MM.1S (cell line): ENCODE measurements at regions not wholly inside any gene's neighbourhood (a gene's known extent, or its start where the extent isn't known, plus 50 kb on each side); places are given as distances from the start of the nearest gene placed in this dataset.

Source experiments
- DNase-seq: peaks from one replicate; pipeline ENCODE4 v3.0.0-alpha.2; 2015
- H2AFZ ChIP-seq: fragments of 300-600 bp; sonication (generic); 2 replicates; pipeline ENCODE4 v1.6.0; 2016; ENCODE audit warnings: antibody characterized with exemption, low read length
- H3F3A ChIP-seq: fragments of 300-600 bp; sonication (generic); 2 replicates; pipeline ENCODE4 v1.6.1; 2016; ENCODE audit warnings: mild to moderate bottlenecking, antibody characterized with exemption, low read length, moderate library complexity, mixed read lengths; ENCODE audit not compliant: insufficient read depth
- H3K27ac ChIP-seq: fragments of 300-600 bp; sonication (generic); 2 replicates; pipeline ENCODE4 v1.5.1; 2016; ENCODE audit warnings: mild to moderate bottlenecking, low read length
- H3K27me3 ChIP-seq: fragments of 300-600 bp; sonication (generic); replicated peaks from 2 replicates; pipeline ENCODE4 v1.6.0; 2016; ENCODE audit warnings: low read length; ENCODE audit not compliant: insufficient read depth
- H3K36me3 ChIP-seq: fragments of 300-600 bp; sonication (generic); replicated peaks from 2 replicates; pipeline ENCODE4 v1.6.1; 2016; ENCODE audit warnings: mild to moderate bottlenecking, low read length, mixed read lengths; ENCODE audit not compliant: insufficient read depth
- H3K4me1 ChIP-seq: fragments of 300-600 bp; sonication (generic); 2 replicates; pipeline ENCODE4 v1.6.1; 2016; ENCODE audit warnings: low read length, mixed read lengths
- H3K4me2 ChIP-seq: fragments of 300-600 bp; sonication (generic); 2 replicates; pipeline ENCODE4 v1.6.0; 2016; ENCODE audit warnings: low read depth, low read length
- H3K4me3 ChIP-seq: fragments of 300-600 bp; sonication (generic); 2 replicates; pipeline ENCODE4 v1.5.1; 2016; ENCODE audit warnings: low read length, mixed read lengths
- H3K79me2 ChIP-seq: fragments of 300-600 bp; sonication (generic); 2 replicates; pipeline ENCODE4 v1.6.1; 2016; ENCODE audit warnings: mixed run types, low read length, mixed read lengths
- H3K9ac ChIP-seq: fragments of 300-600 bp; sonication (generic); 2 replicates; pipeline ENCODE4 v1.6.1; 2016; ENCODE audit warnings: low read length, mixed read lengths
- H3K9me2 ChIP-seq: fragments of 300-600 bp; sonication (generic); replicated peaks from 2 replicates; pipeline ENCODE4 v1.6.1; 2016; ENCODE audit warnings: mild to moderate bottlenecking, low read length, mixed read lengths; ENCODE audit not compliant: insufficient read depth
- H3K9me3 ChIP-seq: fragments of 300-600 bp; sonication (generic); replicated peaks from 2 replicates; pipeline ENCODE4 v1.6.1; 2016; ENCODE audit warnings: mild to moderate bottlenecking, low read length, mixed read lengths; ENCODE audit not compliant: insufficient read depth
- H4K20me1 ChIP-seq: fragments of 300-600 bp; sonication (generic); 2 replicates; pipeline ENCODE4 v1.6.1; 2016; ENCODE audit warnings: mild to moderate bottlenecking, low read length, moderate library complexity, mixed read lengths; ENCODE audit not compliant: insufficient read depth
- CTCF ChIP-seq: fragments of 300-600 bp; sonication (generic); IDR thresholded peaks from 2 replicates; pipeline ENCODE4 v1.5.1; 2016; ENCODE audit warnings: antibody characterized with exemption, low read length, mixed read lengths
- EZH2 ChIP-seq: fragments of 300-600 bp; sonication (generic); optimal IDR thresholded peaks from 2 replicates; pipeline ENCODE3; 2017; ENCODE audit warnings: low read depth, mild to moderate bottlenecking, antibody characterized with exemption, low read length, mixed read lengths
- EZH2phosphoT487 ChIP-seq: fragments of 300-600 bp; sonication (generic); IDR thresholded peaks from 2 replicates; pipeline ENCODE4 v1.6.1; 2018; ENCODE audit warnings: antibody characterized with exemption, low read length

GRCh38 chr3:39626198-39626597, 158.7 kb downstream of the MOBP start:
- Histone ChIP-seq H2AFZ (no peak overlapping the region), H3K4me2 (no peak overlapping the region), H3K36me3 (no peaks in the 10 kb centered on the region), H3K9me2 (no peaks in the 10 kb centered on the region), H3F3A (no peaks in the 10 kb centered on the region), H3K4me3 (no peak overlapping the region), H3K27me3 (no peaks in the 10 kb centered on the region), H3K9me3 (no peaks in the 10 kb centered on the region), H3K27ac (no peak overlapping the region), H3K9ac (no peak overlapping the region), H4K20me1 (no peaks in the 10 kb centered on the region), H3K79me2 (no peaks in the 10 kb centered on the region), H3K4me1 (no peaks in the 10 kb centered on the region)
- DNase-seq: no peak
- TF ChIP-seq CTCF (no peak), EZH2phosphoT487 (no peak), EZH2 (no peak)

GRCh38 chr3:39631136-39631535, 163.7 kb downstream of the MOBP start:
- Histone ChIP-seq H2AFZ (no peak overlapping the region), H3K27me3 (no peaks in the 10 kb centered on the region), H3K9me3 (no peaks in the 10 kb centered on the region), H3K9me2 (no peaks in the 10 kb centered on the region), H3K9ac (no peak overlapping the region), H3K36me3 (no peaks in the 10 kb centered on the region), H3K27ac (no peak overlapping the region), H4K20me1 (no peaks in the 10 kb centered on the region), H3K4me1 (no peaks in the 10 kb centered on the region), H3F3A (no peaks in the 10 kb centered on the region), H3K4me3 (no peak overlapping the region), H3K4me2 (no peak overlapping the region), H3K79me2 (no peaks in the 10 kb centered on the region)
- TF ChIP-seq EZH2: no peak
- no peak for TF ChIP-seq CTCF
- no peak for DNase-seq

- DNase-seq: no peak
- no peaks in the 10 kb centered on the region for H3K27me3 ChIP-seq
- H3K36me3 ChIP-seq: no peaks in the 10 kb centered on the region
- H3K9me3 ChIP-seq: no peaks in the 10 kb centered on the region
- H3K79me2 ChIP-seq: no peaks in the 10 kb centered on the region
- no peak overlapping the region for H3K27ac ChIP-seq
- no peaks in the 10 kb centered on the region for H3K4me1 ChIP-seq
- no peak overlapping the region for H3K9ac ChIP-seq
- no peak overlapping the region for H2AFZ ChIP-seq
- H3K4me2 ChIP-seq: no peak overlapping the region
- H3K4me3 ChIP-seq: no peak overlapping the region
- no peaks in the 10 kb centered on the region for H3K9me2 ChIP-seq
- H3F3A ChIP-seq: no peaks in the 10 kb centered on the region
- no peaks in the 10 kb centered on the region for H4K20me1 ChIP-seq
- no peak for TF ChIP-seq EZH2
- 0 out of 2 replicates have a peak, but pooled peaks have one; percentile 11 for TF ChIP-seq CTCF
- TF ChIP-seq EZH2phosphoT487: no peak
These were observed 170.3 kb downstream of the MOBP start for GRCh38 chr3:39637807-39638206.

GRCh38 chr3:39638301-39638700, 170.8 kb downstream of the MOBP start:
- Histone ChIP-seq H3K9me2 (no peaks in the 10 kb centered on the region), H3K36me3 (no peaks in the 10 kb centered on the region), H3K27me3 (no peaks in the 10 kb centered on the region), H2AFZ (no peak overlapping the region), H3K27ac (no peak overlapping the region), H3K4me2 (no peak overlapping the region), H3K79me2 (no peaks in the 10 kb centered on the region), H3F3A (no peaks in the 10 kb centered on the region), H3K4me1 (no peaks in the 10 kb centered on the region), H3K4me3 (no peak overlapping the region), H3K9me3 (no peaks in the 10 kb centered on the region), H4K20me1 (no peaks in the 10 kb centered on the region), H3K9ac (no peak overlapping the region)
- DNase-seq: no peak
- TF ChIP-seq EZH2phosphoT487 (no peak), CTCF (no peak), EZH2 (no peak)
